Islet precursor cell (in vitro differentiated cells): ENCODE measurements at regions not wholly inside any gene's neighbourhood (a gene's known extent, or its start where the extent isn't known, plus 50 kb on each side); places are given as distances from the start of the nearest gene placed in this dataset.

ENCODE experiments used
- DNase-seq: peaks from one replicate; pipeline ENCODE4 v3.0.0-alpha.2; 2018

DNA sequence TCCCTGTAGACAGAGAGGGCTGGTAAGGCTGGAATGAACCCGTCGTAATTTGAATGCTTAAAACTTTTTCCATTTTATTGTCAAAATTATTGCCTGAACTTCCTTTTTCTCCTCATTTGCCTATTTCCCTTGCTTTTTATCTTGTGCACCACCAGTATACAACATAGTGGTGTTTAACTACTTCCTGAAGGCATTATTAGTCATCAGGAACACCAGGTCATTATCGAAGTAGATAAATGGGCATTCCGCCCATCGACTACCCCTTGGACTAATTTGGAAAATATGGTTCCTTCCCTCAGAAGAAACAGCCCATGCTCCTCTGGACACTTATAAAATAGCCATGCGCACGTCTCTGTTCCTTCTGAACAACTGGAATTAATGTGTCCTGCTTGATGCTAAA, 232.1 kb downstream of the TM9SF2 start:
- DNase-seq, result peak; percentile 16

DNA sequence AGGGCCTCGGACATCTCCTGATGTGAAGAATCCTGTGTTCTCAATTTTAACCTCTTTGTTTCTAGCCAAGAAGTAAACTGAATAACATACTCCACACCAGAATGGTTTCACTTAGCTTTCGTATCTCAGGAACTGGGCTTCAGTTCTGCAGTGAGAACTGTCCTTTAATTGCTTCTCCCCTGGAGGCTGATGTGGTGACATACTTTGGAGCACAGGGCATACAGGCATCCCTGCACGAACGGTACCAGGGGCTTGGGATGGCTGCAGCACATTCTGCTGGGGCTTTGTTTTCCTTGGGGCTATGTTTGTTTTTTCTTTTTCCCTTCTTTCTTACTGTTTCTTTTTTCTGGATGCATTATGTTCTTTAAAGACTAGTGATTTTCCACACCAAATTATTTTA, 230.5 kb downstream of the TM9SF2 start:
- DNase-seq, result peak; percentile 52

DNA sequence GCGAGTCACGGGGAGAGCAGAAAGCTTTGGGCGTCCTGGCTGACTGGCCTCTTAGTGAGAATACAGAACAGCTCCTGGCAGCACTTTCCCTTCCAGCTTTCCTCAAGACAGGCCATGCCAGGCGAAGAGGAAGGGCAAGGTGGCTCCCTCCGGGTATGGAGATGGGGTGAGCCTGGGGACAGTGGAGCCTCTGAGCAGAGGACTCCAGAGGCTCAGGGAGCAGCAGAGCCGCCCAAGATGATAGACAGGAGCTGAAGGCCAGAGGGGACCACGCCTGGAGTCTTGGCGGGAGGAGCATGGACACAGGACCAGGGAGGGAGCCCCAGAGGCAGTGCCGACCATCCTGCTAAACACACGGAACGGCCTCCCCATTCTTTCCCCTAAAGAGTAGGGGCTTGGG, 229.1 kb downstream of the TM9SF2 start:
- peak; percentile 46 for DNase-seq

DNA sequence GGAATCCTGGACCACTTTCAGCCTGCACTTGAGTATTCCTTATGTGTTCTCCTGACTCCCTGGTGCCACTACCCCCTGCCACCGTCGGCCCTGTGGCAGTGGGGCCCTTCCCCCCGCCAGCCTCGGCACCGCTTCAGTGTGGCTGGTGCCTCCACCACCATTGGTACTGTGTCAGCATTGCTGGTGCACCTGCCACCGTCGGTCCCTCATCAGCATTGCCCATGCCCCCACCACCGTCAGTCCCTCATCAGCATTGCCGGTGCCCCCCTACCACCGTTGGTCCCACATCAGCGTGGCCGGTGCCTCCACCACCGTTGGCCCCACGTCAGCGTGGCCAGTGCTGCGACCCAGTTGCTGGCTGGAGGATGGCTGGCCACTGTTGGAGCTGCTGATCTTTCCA, 228.5 kb downstream of the TM9SF2 start:
- peak; percentile 40 for DNase-seq

DNA sequence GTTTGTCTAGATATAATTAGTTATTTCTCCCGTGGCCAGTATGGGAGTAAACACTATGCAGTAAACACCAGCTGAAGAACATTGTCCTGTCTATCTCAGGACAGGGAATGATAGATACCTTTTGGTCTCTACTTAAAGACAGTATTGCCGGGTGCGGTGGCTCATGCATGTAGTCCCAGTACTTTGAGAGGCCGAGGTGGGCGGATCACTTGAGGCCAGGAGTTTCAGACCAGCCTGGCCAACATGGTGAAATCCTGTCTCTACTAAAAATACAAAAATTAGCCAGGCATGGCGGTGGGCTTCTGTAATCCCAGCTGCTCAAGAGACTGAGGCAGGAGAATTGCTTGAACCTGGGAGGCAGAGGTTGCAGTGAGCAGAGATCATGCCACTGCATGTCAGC, 226.4 kb downstream of the TM9SF2 start:
- peak; percentile 8 for DNase-seq

DNA sequence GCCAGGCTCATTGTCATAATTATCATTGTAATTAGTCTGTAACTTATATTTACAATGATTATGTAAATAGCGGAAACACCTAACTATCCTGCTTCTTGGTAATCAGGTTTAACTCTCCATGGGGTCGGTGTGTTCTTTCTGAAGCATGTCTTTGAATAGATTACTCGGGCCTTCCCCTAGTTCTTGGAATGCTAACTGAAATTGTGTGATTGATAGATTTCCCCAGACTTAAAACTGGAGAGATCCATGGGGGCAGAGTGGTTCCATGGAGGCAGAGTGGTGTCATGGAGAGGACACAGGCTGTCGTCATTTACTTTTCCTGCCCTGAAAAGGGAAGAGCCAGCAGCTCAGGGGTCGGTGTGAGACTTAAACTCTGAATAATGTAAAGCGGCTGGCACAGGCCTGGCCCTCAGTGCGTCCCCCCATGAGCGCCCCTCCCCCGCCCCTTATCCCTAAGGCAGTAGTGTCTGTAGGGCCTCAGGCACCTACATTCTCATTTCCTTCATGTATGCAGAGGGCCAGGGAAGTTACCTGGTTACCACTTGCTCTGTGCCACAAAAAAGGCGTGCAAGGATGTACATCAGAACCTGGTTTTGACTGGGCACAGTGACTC, 225.1 kb downstream of the TM9SF2 start:
- DNase-seq, result peak; percentile 46

DNA sequence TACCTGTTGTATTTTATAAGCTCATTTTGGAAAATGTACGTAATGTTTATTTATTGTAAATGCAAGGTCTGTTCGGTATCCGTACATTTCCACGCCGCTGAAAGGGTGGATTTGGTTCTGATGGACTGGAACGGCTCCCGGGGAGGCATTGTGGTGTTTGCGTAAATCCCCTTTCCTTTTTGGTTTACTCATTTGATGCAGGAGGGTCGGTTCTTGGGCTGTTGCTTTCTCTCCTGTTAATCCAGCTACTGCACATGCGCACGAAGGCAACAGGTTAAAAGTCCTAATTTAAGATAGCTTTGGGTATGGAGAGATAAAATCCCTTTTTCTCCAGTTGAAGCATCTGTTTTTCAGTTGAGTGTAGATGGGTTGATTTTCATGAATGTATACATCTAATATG, 224.4 kb downstream of the TM9SF2 start:
- DNase-seq, result peak; percentile 27

DNA sequence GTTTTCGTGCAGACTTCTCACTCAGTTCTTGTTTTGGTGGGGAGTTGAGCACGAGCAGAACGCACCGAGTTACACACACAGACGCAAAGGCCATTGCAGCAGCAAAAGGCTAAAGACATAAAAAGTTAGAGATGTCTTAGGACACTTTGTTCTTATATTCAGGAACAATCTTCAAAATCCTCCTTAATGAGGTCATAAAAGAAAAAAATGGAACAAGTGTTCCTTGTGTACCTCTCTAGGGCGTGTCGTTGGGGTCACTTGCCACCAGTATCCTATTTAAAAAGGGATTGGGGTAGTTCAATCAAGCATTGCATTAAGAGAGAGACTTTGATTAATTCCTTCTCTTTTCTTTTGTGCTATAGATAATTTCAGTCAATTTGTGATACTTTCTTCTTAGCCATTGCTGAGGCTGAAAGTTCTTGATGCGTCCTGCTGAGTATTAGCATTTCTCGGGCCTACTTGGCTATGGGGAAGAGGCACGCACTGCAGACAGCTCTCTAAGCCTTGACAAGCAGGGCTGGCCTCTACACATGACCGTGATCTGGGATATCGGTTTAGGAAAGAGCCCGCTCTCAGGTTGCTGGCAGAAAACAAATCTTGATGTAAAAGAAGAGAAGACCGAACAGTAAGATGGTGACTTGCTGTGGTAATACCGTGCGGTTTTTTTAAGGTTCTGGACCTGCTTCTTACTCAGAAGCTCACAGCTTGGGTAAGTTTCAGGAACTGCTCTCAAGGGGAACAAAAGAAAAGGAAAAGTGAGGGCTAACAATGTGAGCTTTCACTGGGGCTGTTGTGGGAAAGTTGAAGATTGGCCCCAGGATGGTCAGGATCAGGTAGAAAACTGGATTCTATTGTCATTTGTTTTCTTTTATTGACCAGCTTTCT, 223.6 kb downstream of the TM9SF2 start:
- DNase-seq, result peak; percentile 29

DNA sequence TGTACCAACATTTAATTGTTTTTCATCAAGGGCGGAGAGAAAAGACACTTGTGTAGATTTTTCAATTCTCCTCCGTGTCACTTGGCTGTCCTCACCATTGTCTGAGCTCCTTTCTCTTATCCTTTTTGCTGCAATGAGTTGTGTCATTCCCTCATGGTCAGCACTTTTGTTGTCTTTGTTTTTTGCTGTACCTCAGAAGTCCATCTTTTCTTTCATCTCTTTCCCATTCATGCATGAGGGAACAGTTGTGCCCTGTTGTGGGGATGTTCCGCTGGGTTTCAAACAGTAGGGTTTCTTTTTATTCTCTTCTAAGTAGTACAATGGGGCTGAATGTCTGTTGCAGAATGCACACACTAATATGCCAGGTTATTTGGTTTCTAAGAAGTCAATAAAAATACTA, 222.6 kb downstream of the TM9SF2 start:
- DNase-seq, result peak; percentile 3

DNA sequence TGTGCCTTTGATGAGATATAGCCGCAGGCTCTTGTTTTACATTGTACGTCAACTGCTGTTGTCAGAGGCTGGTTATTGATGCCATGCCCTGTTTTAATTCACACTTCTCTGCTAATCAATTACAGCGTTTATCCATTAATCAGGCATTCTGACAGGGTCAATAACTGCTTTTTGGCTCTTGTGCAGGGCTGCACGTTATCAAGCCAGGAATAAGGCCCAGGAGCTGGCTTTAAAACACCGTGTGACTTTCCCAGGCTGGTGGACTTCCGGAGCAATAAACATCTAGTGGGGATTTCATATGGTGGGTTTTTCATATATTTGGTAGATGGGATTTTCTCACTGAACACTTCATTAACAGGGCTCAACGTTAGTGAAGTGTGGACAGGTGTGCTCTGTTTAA, 221.7 kb downstream of the TM9SF2 start:
- DNase-seq, result peak; percentile 34

DNA sequence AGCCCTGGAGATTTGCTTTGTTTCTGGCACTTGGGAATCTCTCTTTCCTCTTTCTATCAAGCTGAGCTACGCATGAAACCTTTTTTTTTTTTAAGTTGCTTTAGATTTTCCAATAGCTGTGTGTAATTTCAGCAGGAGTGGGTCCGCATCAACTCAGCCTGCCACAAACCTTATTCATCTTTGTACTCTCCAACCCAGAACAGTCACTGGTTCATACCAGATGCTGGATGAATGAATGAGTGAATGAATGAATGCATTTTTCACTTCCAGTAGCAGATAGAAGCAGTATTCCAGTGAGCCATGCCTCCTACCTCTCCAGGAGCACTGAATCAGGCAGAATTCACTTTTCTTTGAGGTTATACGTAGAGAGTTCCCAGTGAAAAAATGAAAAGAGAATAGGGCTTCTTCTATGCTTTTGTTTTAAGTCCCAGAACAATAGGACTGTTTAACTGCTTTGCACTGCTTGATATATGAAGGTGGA, 221.1 kb downstream of the TM9SF2 start:
- peak; percentile 23 for DNase-seq

DNA sequence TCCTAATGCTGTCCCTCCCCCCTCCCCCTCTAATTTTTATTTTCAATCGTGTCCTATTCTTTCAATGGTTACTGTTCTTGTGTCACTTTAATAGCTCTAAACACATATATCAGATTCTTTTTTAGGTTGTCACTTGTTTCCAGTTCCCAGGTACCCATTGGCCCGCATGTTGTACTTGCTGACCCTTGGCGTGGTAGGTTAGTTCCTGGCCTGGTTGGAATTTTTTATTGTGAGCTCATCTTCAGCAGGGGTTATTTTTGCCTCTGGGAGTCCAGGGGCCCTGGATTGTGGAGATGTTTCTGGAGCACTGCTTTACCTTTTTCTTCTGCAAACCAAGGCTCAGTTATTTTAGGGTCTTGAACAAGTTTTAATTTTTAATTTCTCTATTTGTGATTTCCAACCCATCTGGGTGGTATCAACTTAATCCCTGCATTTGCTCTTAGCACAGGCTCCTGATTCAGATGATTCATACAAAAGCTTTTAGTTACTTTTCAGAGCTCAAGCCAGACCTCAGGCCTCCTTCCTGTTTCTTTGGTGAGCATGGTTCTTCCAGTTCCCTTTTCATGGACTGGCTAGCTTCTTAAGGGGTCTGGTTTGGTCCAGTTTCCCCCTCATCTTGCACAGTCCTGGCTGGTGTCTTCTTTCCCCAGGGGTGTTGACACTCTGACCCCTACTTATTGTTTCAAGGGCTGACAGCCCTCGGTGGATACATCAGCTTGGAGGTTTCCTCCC, 220.5 kb downstream of the TM9SF2 start:
- peak; percentile 51 for DNase-seq

DNA sequence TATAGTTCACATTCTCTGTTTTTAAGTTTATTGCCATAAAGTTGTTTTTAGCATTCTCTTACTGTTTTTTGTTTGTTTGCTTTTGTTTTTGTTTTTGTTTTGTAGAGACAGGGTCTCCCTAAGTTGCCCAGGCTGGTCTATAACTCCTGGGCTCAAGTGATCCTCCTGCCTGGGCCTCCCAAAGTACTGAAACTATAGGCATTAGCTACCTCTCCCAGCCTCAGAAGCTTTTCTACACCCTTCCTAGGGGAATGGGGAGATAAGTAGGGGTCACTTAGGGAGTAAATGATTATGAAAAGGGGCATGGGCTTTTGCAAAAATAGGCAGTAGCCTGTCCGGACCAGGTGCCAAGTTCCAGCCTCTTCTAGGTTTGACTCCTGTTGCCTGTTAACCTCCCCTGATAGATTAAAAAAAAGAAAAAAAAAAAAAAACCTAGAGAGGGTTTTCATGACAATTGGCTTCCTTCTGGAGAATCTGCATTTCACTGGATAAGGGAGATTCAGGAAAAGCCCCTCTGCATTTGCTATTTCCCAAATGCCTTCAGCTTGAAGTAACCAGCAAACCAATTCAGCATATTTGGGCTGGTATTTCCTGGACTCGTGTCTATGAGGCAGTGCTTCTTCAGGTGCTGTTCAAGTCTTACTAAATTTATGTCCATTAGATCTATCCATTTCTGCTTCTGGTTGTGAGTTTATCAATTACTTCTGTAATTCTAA, 216.8 kb downstream of the TM9SF2 start:
- DNase-seq, result peak; percentile 9

DNA sequence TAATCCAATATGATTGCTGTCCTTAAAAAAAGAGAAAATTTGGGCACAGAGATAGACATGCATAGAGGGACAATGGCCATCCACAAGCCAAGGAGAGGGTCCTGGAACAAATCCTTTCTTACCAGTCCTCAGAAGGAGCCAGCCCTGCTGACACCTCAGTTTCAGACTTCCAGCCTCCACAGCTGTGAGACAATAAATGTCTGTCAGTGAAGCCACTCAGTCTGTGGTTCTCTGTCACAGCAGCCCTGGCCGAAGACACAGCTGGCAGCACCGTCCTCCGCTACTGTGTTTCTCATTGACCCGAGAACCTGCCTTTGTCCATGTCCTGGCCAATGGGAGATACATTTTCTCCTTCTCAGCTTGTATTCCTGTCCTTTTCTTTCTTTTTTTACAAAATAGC, 207.9 kb downstream of the TM9SF2 start:
- DNase-seq, result peak; percentile 51

DNA sequence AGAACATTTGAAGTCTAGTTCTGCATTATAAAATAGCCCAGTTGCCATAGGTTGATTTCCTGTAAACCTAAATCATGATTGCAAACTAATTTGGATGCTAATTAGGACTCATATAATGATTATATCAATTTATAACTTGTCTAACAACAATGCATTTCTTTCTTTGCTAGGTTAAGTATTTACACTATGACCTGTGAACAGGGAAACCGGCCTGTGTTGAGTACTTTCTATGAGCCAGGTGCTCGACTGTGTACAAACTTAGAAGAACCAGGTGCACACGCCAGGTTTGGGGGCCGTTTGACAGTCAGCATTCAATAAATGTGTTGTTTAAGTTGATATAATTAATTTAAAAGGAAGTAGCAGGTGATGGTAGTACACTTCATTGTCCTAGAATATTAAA, 203.1 kb downstream of the TM9SF2 start:
- no peak for DNase-seq

DNA sequence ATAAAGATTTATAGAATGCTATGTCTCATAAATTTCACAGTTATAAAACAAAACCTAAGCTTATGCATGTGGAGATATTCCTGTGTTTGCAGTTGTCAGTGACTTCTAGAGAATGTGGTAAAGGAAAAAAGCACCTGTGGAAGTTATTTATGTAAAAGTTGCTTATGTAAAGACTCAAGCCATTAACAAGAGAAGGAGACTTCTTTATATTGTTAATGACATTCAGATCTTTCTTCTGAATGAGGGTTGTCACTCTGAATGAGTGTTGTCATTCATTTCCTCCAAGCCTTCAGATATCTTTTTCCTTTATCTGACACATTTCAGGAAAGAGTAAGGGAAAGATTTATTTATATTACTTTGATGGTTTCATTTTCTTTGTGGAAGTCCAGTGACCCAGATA, 202.6 kb downstream of the TM9SF2 start:
- DNase-seq, result no peak

DNA sequence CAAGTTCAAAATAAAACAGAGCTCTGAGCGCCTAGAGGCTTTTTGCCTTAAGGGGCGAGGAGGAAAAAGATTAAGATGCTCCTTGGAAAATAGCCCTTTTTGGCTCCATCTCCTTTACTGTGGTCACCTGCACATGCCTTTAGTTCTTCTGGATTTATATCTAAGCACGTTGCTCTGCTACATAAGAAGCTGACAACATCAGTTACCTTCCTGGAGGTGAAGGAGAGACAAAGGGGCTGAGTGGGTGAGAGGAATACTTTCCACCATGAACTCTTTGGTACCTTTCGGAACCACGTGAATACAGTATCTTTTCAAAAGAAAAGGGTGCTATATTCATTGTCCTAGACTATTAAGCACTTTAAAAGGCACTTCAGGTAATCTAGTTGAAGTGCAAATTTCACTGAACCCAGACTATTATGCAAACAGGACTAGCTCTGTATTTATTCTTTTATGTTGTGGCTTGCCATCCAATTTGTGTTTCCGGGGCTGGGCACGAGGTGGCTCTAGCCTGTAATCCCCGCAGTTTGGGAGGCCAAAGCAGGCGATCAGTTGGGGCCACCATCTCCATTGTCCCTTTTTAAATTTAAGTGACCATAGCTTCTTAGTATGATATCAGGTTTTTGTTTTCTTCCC, 201.5 kb downstream of the TM9SF2 start:
- DNase-seq, result no peak

DNA sequence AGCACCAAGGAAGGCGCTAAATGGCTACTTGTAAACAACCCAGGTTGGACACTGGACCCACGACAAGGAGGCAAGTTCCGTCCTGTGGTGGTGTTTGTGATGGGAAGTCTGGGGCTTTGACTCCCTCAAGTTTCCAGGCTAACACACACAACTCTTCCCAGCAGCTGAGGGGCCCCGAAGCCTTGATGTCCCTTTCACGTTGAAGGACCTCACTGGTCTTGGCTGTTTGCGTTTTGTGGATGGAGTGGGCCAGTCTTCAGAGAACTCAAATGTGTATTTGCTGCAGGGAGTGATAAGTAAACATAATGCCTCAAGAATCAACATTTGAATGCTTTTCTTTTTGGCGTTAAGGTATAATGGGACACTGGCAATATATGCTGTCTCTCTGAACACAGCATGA, 199.2 kb downstream of the TM9SF2 start:
- DNase-seq, result no peak

DNA sequence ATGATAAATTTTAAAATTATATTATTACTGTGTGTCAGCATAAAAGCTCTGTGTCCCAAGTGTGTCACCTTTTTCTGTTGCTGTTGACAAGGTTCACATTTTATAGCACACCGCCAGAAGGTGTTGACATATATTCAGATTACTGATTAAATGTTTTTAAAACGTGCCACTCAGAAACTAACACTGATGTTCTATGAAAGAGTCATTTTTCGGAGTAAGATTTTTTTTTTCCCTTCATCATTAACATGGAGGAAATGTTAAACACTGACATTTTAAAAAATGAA, 197.5 kb downstream of the TM9SF2 start:
- no peak for DNase-seq

DNA sequence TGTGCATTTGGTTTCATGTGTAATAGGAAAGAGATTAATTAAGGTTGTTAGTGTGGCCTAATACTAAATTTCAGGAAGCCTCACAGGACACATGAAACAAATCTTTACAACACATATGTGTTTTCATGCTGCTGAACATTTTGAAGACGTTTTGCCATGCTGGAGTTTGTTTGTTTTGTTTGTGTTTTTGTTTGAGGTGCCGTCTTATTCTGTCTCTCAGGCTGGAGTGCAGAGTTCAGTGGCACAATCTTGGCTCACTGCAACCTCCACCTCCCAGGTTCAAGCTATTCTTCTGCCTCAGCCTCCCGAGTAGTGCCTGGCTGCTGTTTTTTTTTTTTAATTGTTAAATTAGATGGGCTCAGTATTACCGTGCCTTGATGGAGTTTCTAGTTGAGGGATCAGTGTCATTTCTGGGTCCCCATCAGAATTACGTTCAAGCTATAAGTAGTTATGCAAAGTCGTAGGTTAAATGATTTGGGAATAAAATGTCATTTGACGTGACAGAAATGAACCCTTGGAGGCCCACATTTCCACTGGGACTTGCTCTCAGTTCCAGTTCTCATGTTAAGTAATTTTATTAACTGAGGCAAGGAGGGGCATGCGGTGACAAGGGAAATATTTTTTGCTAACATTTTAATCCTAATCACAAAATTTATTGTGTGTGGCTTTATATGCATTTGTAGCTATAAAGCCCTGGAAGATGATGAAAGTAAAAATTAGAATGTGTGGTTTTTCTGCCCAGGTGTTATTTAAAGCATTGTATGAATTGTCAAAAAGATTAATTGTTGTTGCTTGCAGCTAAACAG, 196.9 kb downstream of the TM9SF2 start:
- no peak for DNase-seq

DNA sequence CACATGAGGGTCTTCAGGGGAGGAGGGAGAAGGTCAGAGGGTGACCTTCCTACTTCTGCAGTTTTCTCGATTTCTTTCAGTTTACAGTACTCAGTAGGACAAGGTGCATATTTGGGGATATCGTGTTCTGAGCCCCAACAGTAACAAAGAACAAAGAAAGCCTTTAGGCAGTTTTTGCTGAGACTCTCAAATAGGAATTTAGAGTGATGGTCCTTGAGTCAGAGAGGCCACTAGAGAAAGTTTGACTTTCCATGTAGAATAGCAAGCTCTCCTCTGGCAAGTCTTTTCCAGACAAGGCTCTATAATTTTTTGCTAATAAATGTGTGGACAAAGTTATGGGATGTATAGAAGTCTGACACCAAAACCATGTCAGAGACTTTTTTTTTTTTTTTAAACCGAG, 194.6 kb downstream of the TM9SF2 start:
- no peak for DNase-seq
